ENCODE measurements at regions not wholly inside any gene's neighbourhood (a gene's known extent, or its start where the extent isn't known, plus 50 kb on each side); places are given as distances from the start of the nearest gene placed in this dataset.

GRCh38 chr11:62054081-62054480 lies 69.7 kb upstream of the INCENP start:
- no peak for TF ChIP-seq FOXM1 (IDR thresholded peaks at IDR 0.05; ENCODE audit: borderline replicate concordance, low read depth)
- no peak for TF ChIP-seq YY1 (IDR thresholded peaks at IDR 0.05; ENCODE audit: low read depth)
- TF ChIP-seq EGR1 (IDR thresholded peaks at IDR 0.05): no peak
- no peak for TF ChIP-seq REST (IDR thresholded peaks at IDR 0.05; ENCODE audit: low read depth)
- TF ChIP-seq RAD21 (IDR thresholded peaks at IDR 0.05; ENCODE audit: low read depth): no peak
- no peak for TF ChIP-seq EP300 (IDR thresholded peaks at IDR 0.05; ENCODE audit: borderline replicate concordance)
- no peak for TF ChIP-seq TAF1 (IDR thresholded peaks at IDR 0.05; ENCODE audit: low read depth)
